OCI-LY7 (cell line): ENCODE measurements at regions not wholly inside any gene's neighbourhood (a gene's known extent, or its start where the extent isn't known, plus 50 kb on each side); places are given as distances from the start of the nearest gene placed in this dataset.

Experiments used
- BruUV-seq: library from RNA; stranded (reverse); fragments of 400-500 nt; replicated peaks from 2 replicates; lab custom pipeline; 2021; lab: Mats Ljungman, UMichigan
- CTCF ChIA-PET: fragments of 300-600 bp; sonication (Branson Sonifier 250); formaldehyde crosslinking; loops from one replicate; lab custom pipeline; 2022; ENCODE audit warnings: antibody characterized with exemption; ENCODE audit not compliant: unreplicated experiment; lab: Charles Lee
- POLR2A ChIA-PET: fragments of 300-600 bp; sonication (Branson Sonifier 250); formaldehyde crosslinking; loops from one replicate; lab custom pipeline; 2022; ENCODE audit warnings: antibody characterized with exemption; lab: Charles Lee
- DNase-seq: peaks from one replicate; pipeline ENCODE4 v3.0.0-alpha.2; 2015; ENCODE audit warnings: low spot score
- H2AFZ ChIP-seq: fragments of 200-600 bp; sonication (generic), shearing (Covaris generic); 2 replicates; pipeline ENCODE4 v1.6.1; 2014; ENCODE audit warnings: mild to moderate bottlenecking, antibody characterized with exemption, low read length, moderate library complexity
- H3K27ac ChIP-seq: fragments of 200-600 bp; sonication (generic); 2 replicates; pipeline ENCODE4 v1.5.1; 2014; ENCODE audit warnings: mixed run types, low read depth, mild to moderate bottlenecking, moderate library complexity, low read length, inconsistent platforms; ENCODE audit not compliant: poor library complexity, severe bottlenecking
- H3K36me3 ChIP-seq: fragments of 200-600 bp; sonication (generic); 2 replicates; pipeline ENCODE4 v1.6.1; 2014; ENCODE audit warnings: mild to moderate bottlenecking, antibody characterized with exemption, low read length, moderate library complexity, mixed read lengths; ENCODE audit not compliant: insufficient read depth
- H3K4me1 ChIP-seq: fragments of 200-600 bp; sonication (generic); 2 replicates; pipeline ENCODE4 v1.5.1; 2014; ENCODE audit warnings: mild to moderate bottlenecking, low read length; ENCODE audit not compliant: insufficient read depth, poor library complexity, severe bottlenecking
- H3K4me2 ChIP-seq: fragments of 200-600 bp; sonication (generic); 2 replicates; pipeline ENCODE4 v1.6.1; 2014; ENCODE audit warnings: mild to moderate bottlenecking, low read length
- H3K4me3 ChIP-seq: fragments of 200-600 bp; sonication (generic); 2 replicates; pipeline ENCODE4 v1.5.1; 2014; ENCODE audit warnings: mild to moderate bottlenecking, low read depth, low read length; ENCODE audit not compliant: poor library complexity, severe bottlenecking
- H3K79me2 ChIP-seq: fragments of 200-600 bp; sonication (generic); 2 replicates; pipeline ENCODE4 v1.6.1; 2016; ENCODE audit warnings: low read depth, mild to moderate bottlenecking, low read length, moderate library complexity, mixed read lengths; ENCODE audit not compliant: insufficient read depth
- H3K9me2 ChIP-seq: fragments of 200-600 bp; sonication (generic); 2 replicates; pipeline ENCODE4 v1.6.1; 2016; ENCODE audit warnings: mild to moderate bottlenecking, low read length, mixed read lengths; ENCODE audit not compliant: insufficient read depth
- H3K9me3 ChIP-seq: fragments of 200-600 bp; sonication (generic); 2 replicates; pipeline ENCODE4 v1.6.1; 2014; ENCODE audit warnings: mild to moderate bottlenecking, mixed run types, low read length, mixed read lengths
- H4K20me1 ChIP-seq: fragments of 200-600 bp; sonication (generic); 2 replicates; pipeline ENCODE4 v1.6.1; 2014; ENCODE audit warnings: mild to moderate bottlenecking, antibody characterized with exemption, low read length, moderate library complexity, mixed read lengths; ENCODE audit not compliant: insufficient read depth
- CTCF ChIP-seq: fragments of 200-600 bp; sonication (generic); conservative IDR thresholded peaks from 2 replicates; pipeline ENCODE4 v1.5.1; 2014; ENCODE audit warnings: mild to moderate bottlenecking, antibody characterized with exemption, low read length, moderate library complexity, mixed read lengths
- EZH2phosphoT487 ChIP-seq: fragments of 200-600 bp; sonication (generic); IDR thresholded peaks from 2 replicates; pipeline ENCODE4 v1.6.1; 2018; ENCODE audit warnings: low read depth, borderline replicate concordance, mild to moderate bottlenecking, mixed run types, antibody characterized with exemption, low read length, moderate library complexity, mixed read lengths
- intact Hi-C: fragments of 100-400 bp; cut with micrococcal nuclease; formaldehyde crosslinking; loops from one replicate; pipeline ENCODE4 v1.10.0; 2022; ENCODE audit not compliant: unreplicated experiment

GRCh38 chr10:28072573-28072972, 73.7 kb upstream of the ODAD2 start:
- H3K36me3 ChIP-seq = peaks cover 9% of the 10 kb centered on the region; the same call in 1 of the 2 replicates
- no peak overlapping the region for H3K4me3 ChIP-seq
- no TSS peak for BruUV-seq
- no peak overlapping the region for H2AFZ ChIP-seq
- H3K79me2 ChIP-seq = no peaks in the 10 kb centered on the region
- no peaks in the 10 kb centered on the region for H4K20me1 ChIP-seq
- H3K9me2 ChIP-seq = no peaks in the 10 kb centered on the region
- no peak for DNase-seq
- H3K27ac ChIP-seq = no peak overlapping the region
- ChIA-PET CTCF (no interaction called here), POLR2A (interaction anchor here (0.6 kb wide), 2 partner anchors 21 to 431 kb away, joined by 3 read pairs; no protein-coding TSS in a partner anchor)
- no peaks in the 10 kb centered on the region for H3K4me1 ChIP-seq
- H3K9me3 ChIP-seq = no peaks in the 10 kb centered on the region
- TF ChIP-seq EZH2phosphoT487 = no peak
- intact Hi-C loops = no loop called here
- H3K4me2 ChIP-seq = no peak overlapping the region

GRCh38 chr10:28060031-28060607, 61.2 kb upstream of the ODAD2 start:
- Histone ChIP-seq H3K4me2 (no peak overlapping the region), H3K9me3 (no peaks in the 10 kb centered on the region), H3K79me2 (no peaks in the 10 kb centered on the region), H3K4me1 (no peaks in the 10 kb centered on the region), H2AFZ (no peak overlapping the region), H4K20me1 (no peaks in the 10 kb centered on the region), H3K36me3 (peaks cover 26% of the 10 kb centered on the region), H3K4me3 (no peak overlapping the region), H3K9me2 (no peaks in the 10 kb centered on the region), H3K27ac (no peak overlapping the region)
- TF ChIP-seq CTCF = no peak
- TF ChIP-seq EZH2phosphoT487 = no peak
- ChIA-PET POLR2A (interaction anchor here (0.7 to 1.2 kb wide), 2 partner anchors 10 to 453 kb away, joined by 3 read pairs; no protein-coding TSS in a partner anchor), CTCF (no interaction called here)
- intact Hi-C loops = no loop called here
- BruUV-seq = no TSS peak
- no peak for DNase-seq

- no peak for DNase-seq
- Histone ChIP-seq H2AFZ (no peak overlapping the region), H3K27ac (no peak overlapping the region), H3K36me3 (peaks cover 26% of the 10 kb centered on the region), H4K20me1 (no peaks in the 10 kb centered on the region), H3K9me3 (no peaks in the 10 kb centered on the region), H3K4me2 (no peak overlapping the region), H3K79me2 (no peaks in the 10 kb centered on the region), H3K4me3 (no peak overlapping the region), H3K9me2 (no peaks in the 10 kb centered on the region), H3K4me1 (no peaks in the 10 kb centered on the region)
- no peak for TF ChIP-seq CTCF
- TF ChIP-seq EZH2phosphoT487 = no peak
- BruUV-seq = no TSS peak
- ChIA-PET CTCF (no interaction called here), POLR2A (no interaction called here)
- intact Hi-C loops = no loop called here
These were observed 59.9 kb upstream of the ODAD2 start for GRCh38 chr10:28058746-28059145.
